IMR-90 (cell line): ENCODE measurements at regions not wholly inside any gene's neighbourhood (a gene's known extent, or its start where the extent isn't known, plus 50 kb on each side); places are given as distances from the start of the nearest gene placed in this dataset.

Experiments used
- ATAC-seq: fragments of 200-7000 bp; cut with Tn5 transposase; 2 replicates; pipeline ENCODE4 v1.9.1; 2020; ENCODE audit warnings: low read depth, mild to moderate bottlenecking, moderate library complexity
- BruUV-seq: library from RNA; stranded (reverse); fragments of 400-500 nt; replicated peaks from 2 replicates; lab custom pipeline; 2021; lab: Mats Ljungman, UMichigan
- CTCF ChIA-PET: fragments of 300-600 bp; formaldehyde crosslinking; extraction: SDS; loops from one replicate; lab custom pipeline; 2021; ENCODE audit warnings: antibody characterized with exemption; lab: Yijun Ruan, JAX
- POLR2A ChIA-PET: fragments of 300-600 bp; sonication (Branson Sonifier 250); formaldehyde crosslinking; loops from one replicate; lab custom pipeline; 2022; ENCODE audit warnings: antibody characterized with exemption; ENCODE audit not compliant: unreplicated experiment; lab: Charles Lee
- DNase-seq: peaks from one replicate; pipeline ENCODE4 v3.0.0; 2013
- H2AFZ ChIP-seq: replicated peaks from 2 replicates; pipeline ENCODE3; 2013; ENCODE audit warnings: low read length, mild to moderate bottlenecking; ENCODE audit not compliant: poor library complexity
- H2AK5ac ChIP-seq: 2 replicates; pipeline ENCODE4 v1.6.1; 2013; ENCODE audit warnings: low read depth, low read length, inconsistent platforms
- H2AK9ac ChIP-seq: replicated peaks from 2 replicates; pipeline ENCODE3; 2013; ENCODE audit warnings: mild to moderate bottlenecking, low read depth, low read length, moderate library complexity; ENCODE audit not compliant: poor library complexity
- H2BK120ac ChIP-seq: 2 replicates; pipeline ENCODE4 v1.6.1; 2013; ENCODE audit warnings: low read depth, low read length, inconsistent platforms
- H2BK15ac ChIP-seq: 3 replicates; pipeline ENCODE4 v1.6.1; 2013; ENCODE audit warnings: low read depth, low read length, inconsistent platforms
- H2BK20ac ChIP-seq: 2 replicates; pipeline ENCODE4 v1.6.1; 2013; ENCODE audit warnings: low read depth, mild to moderate bottlenecking, inconsistent platforms, low read length, moderate library complexity
- H2BK5ac ChIP-seq: 2 replicates; pipeline ENCODE4 v1.6.1; 2013; ENCODE audit warnings: mild to moderate bottlenecking, low read depth, low read length, inconsistent platforms; ENCODE audit not compliant: poor library complexity, severe bottlenecking
- H3K14ac ChIP-seq: replicated peaks from 2 replicates; pipeline ENCODE4 v1.6.1; 2013; ENCODE audit warnings: low read depth, low read length, inconsistent platforms
- H3K18ac ChIP-seq: 2 replicates; pipeline ENCODE4 v1.6.1; 2013; ENCODE audit warnings: low read depth, low read length, control low read depth
- H3K23ac ChIP-seq: 2 replicates; pipeline ENCODE4 v1.6.1; 2013; ENCODE audit warnings: low read depth, low read length, inconsistent platforms
- H3K27ac ChIP-seq: 2 replicates; pipeline ENCODE4 v1.5.1; 2013; ENCODE audit warnings: mild to moderate bottlenecking, control low read depth, low read length; ENCODE audit not compliant: insufficient read depth
- H3K27me3 ChIP-seq: 2 replicates; pipeline ENCODE4 v1.6.1; 2013; ENCODE audit warnings: low read length; ENCODE audit not compliant: control insufficient read depth, insufficient read depth
- H3K36me3 ChIP-seq: 2 replicates; pipeline ENCODE4 v1.6.1; 2013; ENCODE audit warnings: low read length, mixed read lengths; ENCODE audit not compliant: control insufficient read depth, insufficient read depth
- H3K4ac ChIP-seq: 2 replicates; pipeline ENCODE4 v1.6.1; 2013; ENCODE audit warnings: low read depth, low read length, inconsistent platforms
- H3K4me1 ChIP-seq: 2 replicates; pipeline ENCODE4 v1.6.1; 2013; ENCODE audit warnings: low read length, mixed read lengths; ENCODE audit not compliant: control insufficient read depth, insufficient read depth
- H3K4me2 ChIP-seq: 2 replicates; pipeline ENCODE4 v1.6.1; 2013; ENCODE audit warnings: low read depth, mild to moderate bottlenecking, control low read depth, low read length, moderate library complexity
- H3K4me3 ChIP-seq: 2 replicates; pipeline ENCODE4 v1.5.1; 2013; ENCODE audit warnings: low read depth, mild to moderate bottlenecking, control low read depth, low read length, moderate library complexity; ENCODE audit not compliant: insufficient read depth
- H3K56ac ChIP-seq: 2 replicates; pipeline ENCODE4 v1.6.1; 2013; ENCODE audit warnings: low read length, inconsistent platforms; ENCODE audit not compliant: insufficient read depth; ENCODE audit errors: extremely low read depth
- H3K79me1 ChIP-seq, 2 experiments: 2 replicates each; pipeline ENCODE4 v1.6.1; 2013; ENCODE audit warnings: low read length in 2 of 2, inconsistent platforms in 1 of 2, low read depth in 1 of 2
- H3K9ac ChIP-seq: 2 replicates; pipeline ENCODE4 v1.6.1; 2013; ENCODE audit warnings: low read depth, low read length, control low read depth
- H3K9me1 ChIP-seq: 2 replicates; pipeline ENCODE4 v1.6.1; 2013; ENCODE audit warnings: low read length, inconsistent platforms; ENCODE audit not compliant: insufficient read depth
- H3K9me3 ChIP-seq: 2 replicates; pipeline ENCODE4 v1.6.1; 2013; ENCODE audit warnings: low read length; ENCODE audit not compliant: control insufficient read depth, insufficient read depth
- H4K20me1 ChIP-seq: 2 replicates; pipeline ENCODE4 v1.6.1; 2013; ENCODE audit warnings: low read length, inconsistent platforms; ENCODE audit not compliant: insufficient read depth
- H4K5ac ChIP-seq: 2 replicates; pipeline ENCODE4 v1.6.1; 2013; ENCODE audit warnings: mild to moderate bottlenecking, low read depth, low read length, control low read depth
- H4K8ac ChIP-seq, 2 experiments: 2 replicates each; pipeline ENCODE4 v1.6.1; 2013; ENCODE audit warnings: low read depth in 2 of 2, low read length in 2 of 2, control low read depth in 1 of 2, inconsistent platforms in 1 of 2
- H4K91ac ChIP-seq: 2 replicates; pipeline ENCODE4 v1.6.1; 2013; ENCODE audit warnings: low read depth, low read length, inconsistent platforms; ENCODE audit not compliant: insufficient read depth
- BHLHE40 ChIP-seq: fragments of 150-350 bp; IDR thresholded peaks from 2 replicates; pipeline ENCODE4 v1.6.1; 2016; ENCODE audit warnings: mild to moderate bottlenecking, low read depth, low read length
- CHD1 ChIP-seq: IDR thresholded peaks from 2 replicates; pipeline ENCODE4 v1.6.1; 2012; ENCODE audit warnings: low read depth, low read length, improper control_type of control experiment
- FOS ChIP-seq: fragments of 150-350 bp; IDR thresholded peaks from 2 replicates; pipeline ENCODE4 v1.6.1; 2016; ENCODE audit warnings: low read depth, low read length
- MAZ ChIP-seq: IDR thresholded peaks from 2 replicates; pipeline ENCODE4 v1.6.1; 2012; ENCODE audit warnings: low read depth, mild to moderate bottlenecking, low read length, improper control_type of control experiment, moderate library complexity, borderline replicate concordance
- MXI1 ChIP-seq: IDR thresholded peaks from 2 replicates; pipeline ENCODE4 v1.6.1; 2012; ENCODE audit warnings: low read depth, mild to moderate bottlenecking, low read length, moderate library complexity, borderline replicate concordance
- NFE2L2 ChIP-seq: fragments of 150-350 bp; IDR thresholded peaks from 2 replicates; pipeline ENCODE4 v1.6.1; 2016; ENCODE audit warnings: low read depth, mild to moderate bottlenecking, low read length
- RAD21 ChIP-seq: IDR thresholded peaks from 2 replicates; pipeline ENCODE4 v1.6.1; 2012; ENCODE audit warnings: low read length, improper control_type of control experiment
- RFX5 ChIP-seq: IDR thresholded peaks from 2 replicates; pipeline ENCODE4 v1.8.0; 2012; ENCODE audit warnings: low read depth, mild to moderate bottlenecking, low read length, moderate library complexity
- WGBS, 2 experiments: methylation state at CpG; one replicate each; pipeline versions ENCODE4 v1.1.5 to v1.1.7; 2013; ENCODE audit warnings: missing lambda C conversion rate in 2 of 2; ENCODE audit not compliant: insufficient read length in 1 of 2; ENCODE audit errors: extremely low coverage in 2 of 2; 5-methylcytosine and 5-hydroxymethylcytosine counted together
- dilution Hi-C: fragments of 300-500 bp; cut with HindIII; formaldehyde crosslinking; loops from one replicate; pipeline ENCODE4 v1.14.3; 2018; ENCODE audit warnings: low sequenced_read_pairs; ENCODE audit not compliant: unreplicated experiment
- in situ Hi-C: fragments of 300-500 bp; cut with MboI; formaldehyde crosslinking; loops from 3 replicates; pipeline ENCODE4 v1.14.3; 2019; ENCODE audit warnings: low sequenced_read_pairs, inconsistent platforms, mixed read lengths
- intact Hi-C: fragments of 100-400 bp; cut with micrococcal nuclease; formaldehyde crosslinking; loops from 2 replicates; pipeline ENCODE4 v1.10.0; 2022
- TF ChIP-seq, protein P1 (sequence below): conservative IDR thresholded peaks from 2 replicates; pipeline ENCODE4 v1.5.1; 2012; ENCODE audit warnings: mild to moderate bottlenecking, low read depth, low read length, improper control_type of control experiment
- TF ChIP-seq, protein P2 (sequence below): fragments of 150-350 bp; IDR thresholded peaks from 2 replicates; pipeline ENCODE4 v1.6.1; 2017; ENCODE audit warnings: mild to moderate bottlenecking, antibody characterized with exemption, low read length, low read depth
- TF ChIP-seq, protein P3 (sequence below): fragments of 150-350 bp; IDR thresholded peaks from 2 replicates; pipeline ENCODE4 v1.6.1; 2016; ENCODE audit warnings: low read depth, mild to moderate bottlenecking, low read length, moderate library complexity, borderline replicate concordance

DNA sequence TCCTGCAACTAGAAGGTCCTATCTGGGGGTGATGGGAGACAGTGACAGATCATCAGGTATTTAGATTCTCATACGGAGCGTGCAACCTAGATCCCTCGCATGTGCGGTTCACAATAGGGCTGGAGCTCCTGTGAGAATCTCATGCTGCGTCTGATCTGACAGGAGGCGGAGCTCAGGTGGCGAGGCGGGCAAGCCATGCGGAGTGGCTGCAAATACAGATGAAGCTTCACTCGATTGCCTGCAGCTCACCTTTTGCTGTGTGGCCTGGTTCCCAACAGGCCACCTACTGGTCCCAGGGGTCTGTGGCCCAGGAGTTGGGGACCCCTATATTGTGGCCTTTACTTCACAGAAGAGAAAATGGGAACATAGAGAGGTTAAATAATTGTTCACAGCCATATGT lies 200.4 kb downstream of the IRF8 start:
- H2BK15ac ChIP-seq, result no peak overlapping the region
- H3K4ac ChIP-seq, result no peak overlapping the region
- dilution Hi-C loops, result no loop called here
- ATAC-seq (no peak), DNase-seq (no peak)
- H2BK5ac ChIP-seq, result no peak overlapping the region
- no peaks in the 10 kb centered on the region for H4K20me1 ChIP-seq
- no peak overlapping the region for H4K5ac ChIP-seq
- peaks cover 3% of the 10 kb centered on the region; the same call in 1 of the 2 replicates for H3K9me3 ChIP-seq
- H3K4me2 ChIP-seq, result no peak overlapping the region
- H3K9me1 ChIP-seq, result 0 out of 2 replicates have a peak, but pooled peaks cover 3% of the 10 kb centered on the region
- no peaks in the 10 kb centered on the region for H3K27me3 ChIP-seq
- no peak overlapping the region for H2AK5ac ChIP-seq
- WGBS, 2 experiments, result 90% methylated on average over 6 of the region's 10 CpGs; no CpG with 5 or more reads in 1 of the 2 experiments
- H3K36me3 ChIP-seq, result no peaks in the 10 kb centered on the region
- intact Hi-C loops, result no loop called here
- H3K4me1 ChIP-seq, result peaks cover 5% of the 10 kb centered on the region; the same call in 1 of the 2 replicates
- TF ChIP-seq NFE2L2 (no peak), CHD1 (no peak), RAD21 (no peak), FOS (no peak), MAZ (no peak), BHLHE40 (no peak), RFX5 (no peak), MXI1 (no peak)
- TF ChIP-seq, protein P1, sequence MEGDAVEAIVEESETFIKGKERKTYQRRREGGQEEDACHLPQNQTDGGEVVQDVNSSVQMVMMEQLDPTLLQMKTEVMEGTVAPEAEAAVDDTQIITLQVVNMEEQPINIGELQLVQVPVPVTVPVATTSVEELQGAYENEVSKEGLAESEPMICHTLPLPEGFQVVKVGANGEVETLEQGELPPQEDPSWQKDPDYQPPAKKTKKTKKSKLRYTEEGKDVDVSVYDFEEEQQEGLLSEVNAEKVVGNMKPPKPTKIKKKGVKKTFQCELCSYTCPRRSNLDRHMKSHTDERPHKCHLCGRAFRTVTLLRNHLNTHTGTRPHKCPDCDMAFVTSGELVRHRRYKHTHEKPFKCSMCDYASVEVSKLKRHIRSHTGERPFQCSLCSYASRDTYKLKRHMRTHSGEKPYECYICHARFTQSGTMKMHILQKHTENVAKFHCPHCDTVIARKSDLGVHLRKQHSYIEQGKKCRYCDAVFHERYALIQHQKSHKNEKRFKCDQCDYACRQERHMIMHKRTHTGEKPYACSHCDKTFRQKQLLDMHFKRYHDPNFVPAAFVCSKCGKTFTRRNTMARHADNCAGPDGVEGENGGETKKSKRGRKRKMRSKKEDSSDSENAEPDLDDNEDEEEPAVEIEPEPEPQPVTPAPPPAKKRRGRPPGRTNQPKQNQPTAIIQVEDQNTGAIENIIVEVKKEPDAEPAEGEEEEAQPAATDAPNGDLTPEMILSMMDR, result no peak
- TF ChIP-seq, protein P2, sequence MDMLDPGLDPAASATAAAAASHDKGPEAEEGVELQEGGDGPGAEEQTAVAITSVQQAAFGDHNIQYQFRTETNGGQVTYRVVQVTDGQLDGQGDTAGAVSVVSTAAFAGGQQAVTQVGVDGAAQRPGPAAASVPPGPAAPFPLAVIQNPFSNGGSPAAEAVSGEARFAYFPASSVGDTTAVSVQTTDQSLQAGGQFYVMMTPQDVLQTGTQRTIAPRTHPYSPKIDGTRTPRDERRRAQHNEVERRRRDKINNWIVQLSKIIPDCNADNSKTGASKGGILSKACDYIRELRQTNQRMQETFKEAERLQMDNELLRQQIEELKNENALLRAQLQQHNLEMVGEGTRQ, result no peak
- TF ChIP-seq, protein P3, sequence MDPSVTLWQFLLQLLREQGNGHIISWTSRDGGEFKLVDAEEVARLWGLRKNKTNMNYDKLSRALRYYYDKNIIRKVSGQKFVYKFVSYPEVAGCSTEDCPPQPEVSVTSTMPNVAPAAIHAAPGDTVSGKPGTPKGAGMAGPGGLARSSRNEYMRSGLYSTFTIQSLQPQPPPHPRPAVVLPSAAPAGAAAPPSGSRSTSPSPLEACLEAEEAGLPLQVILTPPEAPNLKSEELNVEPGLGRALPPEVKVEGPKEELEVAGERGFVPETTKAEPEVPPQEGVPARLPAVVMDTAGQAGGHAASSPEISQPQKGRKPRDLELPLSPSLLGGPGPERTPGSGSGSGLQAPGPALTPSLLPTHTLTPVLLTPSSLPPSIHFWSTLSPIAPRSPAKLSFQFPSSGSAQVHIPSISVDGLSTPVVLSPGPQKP, result no peak
- H4K91ac ChIP-seq, result no peak overlapping the region
- H3K9ac ChIP-seq, result no peak overlapping the region
- H2AK9ac ChIP-seq, result no peak overlapping the region
- no peak overlapping the region for H3K23ac ChIP-seq
- no peak overlapping the region for H3K27ac ChIP-seq
- in situ Hi-C loops, result no loop called here
- H3K14ac ChIP-seq, result no peak overlapping the region
- no peak overlapping the region for H2AFZ ChIP-seq
- H2BK20ac ChIP-seq, result no peak overlapping the region
- H4K8ac ChIP-seq, result no peak overlapping the region
- no peak overlapping the region for H3K18ac ChIP-seq
- no peaks in the 10 kb centered on the region for H3K79me1 ChIP-seq
- BruUV-seq, result no TSS peak
- H3K4me3 ChIP-seq, result no peak overlapping the region
- H2BK120ac ChIP-seq, result no peak overlapping the region
- no peak overlapping the region for H3K56ac ChIP-seq
- ChIA-PET CTCF (no interaction called here), POLR2A (no interaction called here)
